Neuronal stem cell (in vitro differentiated cells): ENCODE measurements at regions not wholly inside any gene's neighbourhood (a gene's known extent, or its start where the extent isn't known, plus 50 kb on each side); places are given as distances from the start of the nearest gene placed in this dataset.
A peak's percentile ranks its signal among the peaks of the same experiment; 100 is the strongest.

Experiments
- DNase-seq: peaks from one replicate; pipeline ENCODE4 v3.0.0-alpha.2; 2013; ENCODE audit warnings: low spot score
- H2AFZ ChIP-seq: one replicate; pipeline ENCODE4 v1.6.1; 2013; ENCODE audit warnings: mild to moderate bottlenecking, low read length, inconsistent platforms
- H2AK5ac ChIP-seq: 2 replicates; pipeline ENCODE4 v1.6.1; 2013; ENCODE audit warnings: low read depth, mild to moderate bottlenecking, inconsistent platforms, low read length, moderate library complexity, mixed read lengths
- H2BK120ac ChIP-seq: 2 replicates; pipeline ENCODE4 v1.6.1; 2013; ENCODE audit warnings: low read depth, mild to moderate bottlenecking, inconsistent platforms, low read length, moderate library complexity, mixed read lengths
- H2BK12ac ChIP-seq: one replicate; pipeline ENCODE4 v1.6.1; 2013; ENCODE audit warnings: low read length, inconsistent platforms
- H2BK15ac ChIP-seq: 2 replicates; pipeline ENCODE4 v1.6.1; 2013; ENCODE audit warnings: mild to moderate bottlenecking, low read length, inconsistent platforms, mixed read lengths
- H2BK5ac ChIP-seq: one replicate; pipeline ENCODE4 v1.6.1; 2013; ENCODE audit warnings: inconsistent platforms, mild to moderate bottlenecking, low read length, moderate library complexity
- H3K14ac ChIP-seq: one replicate; pipeline ENCODE4 v1.6.1; 2013; ENCODE audit warnings: low read length, inconsistent platforms
- H3K18ac ChIP-seq: 2 replicates; pipeline ENCODE4 v1.6.1; 2013; ENCODE audit warnings: low read length, inconsistent platforms
- H3K23ac ChIP-seq: 2 replicates; pipeline ENCODE4 v1.6.1; 2013; ENCODE audit warnings: low read depth, mild to moderate bottlenecking, mixed read lengths, low read length, inconsistent platforms; ENCODE audit not compliant: poor library complexity
- H3K27ac ChIP-seq: replicated peaks from 3 replicates; pipeline ENCODE4 v1.5.1; 2013; ENCODE audit warnings: low read length, inconsistent platforms
- H3K27me3 ChIP-seq, 3 experiments: 2 replicates each; pipeline ENCODE4 v1.6.1; 2013; ENCODE audit warnings: low read length in 3 of 3, mild to moderate bottlenecking in 2 of 3, inconsistent platforms in 1 of 3, low read depth in 1 of 3, mixed read lengths in 1 of 3, moderate library complexity in 1 of 3; ENCODE audit not compliant: control insufficient read depth in 3 of 3, insufficient read depth in 3 of 3
- H3K36me3 ChIP-seq, 2 donors: replicated peaks in 1 of 2; 2 replicates each; pipeline ENCODE4 v1.6.1; 2013; ENCODE audit warnings: low read length in 2 of 2; ENCODE audit not compliant: control insufficient read depth in 2 of 2, insufficient read depth in 2 of 2
- H3K4ac ChIP-seq: 2 replicates; pipeline ENCODE4 v1.6.1; 2013; ENCODE audit warnings: inconsistent platforms, mild to moderate bottlenecking, low read length, moderate library complexity
- H3K4me1 ChIP-seq, 2 donors: 1 replicate in 1 of 2; 2 replicates in 1 of 2; pipeline ENCODE4 v1.6.1; 2013; ENCODE audit warnings: low read length in 2 of 2, low read depth in 1 of 2; ENCODE audit not compliant: control insufficient read depth in 2 of 2, insufficient read depth in 1 of 2
- H3K4me2 ChIP-seq: one replicate; pipeline ENCODE4 v1.6.1; 2013; ENCODE audit warnings: mild to moderate bottlenecking, low read length, inconsistent platforms; ENCODE audit not compliant: insufficient read depth, poor library complexity, severe bottlenecking
- H3K4me3 ChIP-seq, 2 donors: 2 replicates each; pipeline ENCODE4 v1.5.1; 2013; ENCODE audit warnings: low read length in 2 of 2, mild to moderate bottlenecking in 2 of 2, inconsistent platforms in 1 of 2, moderate library complexity in 1 of 2
- H3K79me1 ChIP-seq: one replicate; pipeline ENCODE4 v1.6.1; 2013; ENCODE audit warnings: low read depth, mild to moderate bottlenecking, inconsistent platforms, low read length, moderate library complexity
- H3K9ac ChIP-seq: one replicate; pipeline ENCODE4 v1.6.1; 2013; ENCODE audit warnings: mild to moderate bottlenecking, low read depth, low read length, inconsistent platforms; ENCODE audit not compliant: poor library complexity
- H3K9me3 ChIP-seq, 2 donors: replicated peaks in 1 of 2; 2 replicates each; pipeline versions ENCODE3 to v1.6.1; 2013; ENCODE audit warnings: low read length in 2 of 2, mild to moderate bottlenecking in 2 of 2, inconsistent platforms in 1 of 2, low read depth in 1 of 2, mixed read lengths in 1 of 2, moderate library complexity in 1 of 2; ENCODE audit not compliant: control insufficient read depth in 2 of 2, insufficient read depth in 1 of 2
- H4K8ac ChIP-seq: one replicate; pipeline ENCODE4 v1.6.1; 2013; ENCODE audit warnings: low read depth, mild to moderate bottlenecking, inconsistent platforms, low read length, moderate library complexity
- H4K91ac ChIP-seq: one replicate; pipeline ENCODE4 v1.6.1; 2013; ENCODE audit warnings: low read length, low read depth, mild to moderate bottlenecking, inconsistent platforms; ENCODE audit not compliant: poor library complexity
- WGBS, 2 donors: extraction: QIAGEN DNeasy Blood & Tissue Kit; methylation state at CpG; one replicate each; pipeline ENCODE4 v1.1.7; 2013; ENCODE audit warnings: missing lambda C conversion rate in 2 of 2, mixed read lengths in 1 of 2; ENCODE audit not compliant: insufficient read length in 2 of 2, insufficient replicate concordance in 1 of 2; ENCODE audit errors: extremely low coverage in 2 of 2; 5-methylcytosine and 5-hydroxymethylcytosine counted together

- no peak overlapping the region for H3K9ac ChIP-seq
Measured at GRCh38 chr1:47672622-47673021, 234.8 kb downstream of the FOXD2 start.

GRCh38 chr1:47674189-47674588 lies 236.3 kb downstream of the FOXD2 start:
- no peak overlapping the region for H3K14ac ChIP-seq
- H3K4me3 ChIP-seq, result no peak overlapping the region
- H2AFZ ChIP-seq, result no peak overlapping the region
- H3K4me1 ChIP-seq, result peaks cover 0 to 10% of the 10 kb centered on the region in 2 donors
- H3K36me3 ChIP-seq, result no peaks in the 10 kb centered on the region
- H3K23ac ChIP-seq, result no peak overlapping the region
- no peak overlapping the region for H3K4me2 ChIP-seq
- no peaks in the 10 kb centered on the region for H3K27me3 ChIP-seq
- DNase-seq, result no peak
- no peak overlapping the region for H3K18ac ChIP-seq
- H4K91ac ChIP-seq, result no peak overlapping the region
- peaks cover 3 to 6% of the 10 kb centered on the region in 2 donors for H3K9me3 ChIP-seq
- H2AK5ac ChIP-seq, result no peak overlapping the region
- no peak overlapping the region for H2BK5ac ChIP-seq
- H3K9ac ChIP-seq, result no peak overlapping the region
- H2BK120ac ChIP-seq, result no peak overlapping the region
- no peak overlapping the region for H2BK12ac ChIP-seq
- H3K27ac ChIP-seq, result no peak overlapping the region
- no peak overlapping the region for H2BK15ac ChIP-seq
- no peaks in the 10 kb centered on the region for H3K79me1 ChIP-seq
- H4K8ac ChIP-seq, result no peak overlapping the region
- no peak overlapping the region for H3K4ac ChIP-seq

More at GRCh38 chr1:47672622-47673021, 234.8 kb downstream of the FOXD2 start:
- H2BK5ac ChIP-seq, result no peak overlapping the region
- H4K8ac ChIP-seq, result no peak overlapping the region
- H3K27me3 ChIP-seq, result no peaks in the 10 kb centered on the region
- no peak overlapping the region for H3K23ac ChIP-seq
- H3K18ac ChIP-seq, result no peak overlapping the region
- H3K4me1 ChIP-seq, result peaks cover 0 to 7% of the 10 kb centered on the region in 2 donors
- no peak overlapping the region for H3K4ac ChIP-seq
- H3K9me3 ChIP-seq, result peaks cover 3 to 6% of the 10 kb centered on the region in 2 donors
- H3K79me1 ChIP-seq, result no peaks in the 10 kb centered on the region
- no peak overlapping the region for H2BK12ac ChIP-seq
- H3K36me3 ChIP-seq, result no peaks in the 10 kb centered on the region
- no peak overlapping the region for H3K14ac ChIP-seq
- no peak overlapping the region for H3K4me3 ChIP-seq
- H2AK5ac ChIP-seq, result no peak overlapping the region
- DNase-seq, result no peak
- no peak overlapping the region for H2AFZ ChIP-seq
- no peak overlapping the region for H2BK120ac ChIP-seq
- no peak overlapping the region for H4K91ac ChIP-seq
- no peak overlapping the region for H3K27ac ChIP-seq
- no peak overlapping the region for H2BK15ac ChIP-seq
- H3K4me2 ChIP-seq, result no peak overlapping the region

- Histone ChIP-seq H3K4me2 (no peak overlapping the region), H4K91ac (no peak overlapping the region), H2BK15ac (peak overlapping the region; percentile 82), H3K4ac (no peak overlapping the region), H4K8ac (no peak overlapping the region), H2BK12ac (peak overlapping the region; percentile 7), H3K36me3 (no peaks in the 10 kb centered on the region), H3K18ac (no peak overlapping the region), H3K23ac (no peak overlapping the region), H3K4me1 (peaks cover 0 to 12% of the 10 kb centered on the region in 2 donors), H3K14ac (no peak overlapping the region), H3K9me3 (peaks cover 3 to 6% of the 10 kb centered on the region in 2 donors), H3K27me3 (no peaks in the 10 kb centered on the region), H3K79me1 (no peaks in the 10 kb centered on the region), H3K27ac (no peak overlapping the region), H2BK120ac (no peak overlapping the region), H2AFZ (no peak overlapping the region), H2AK5ac (peak overlapping the region; percentile 9), H2BK5ac (no peak overlapping the region), H3K4me3 (no peak overlapping the region), H3K9ac (no peak overlapping the region)
- no peak for DNase-seq
- no CpG with 5 or more reads among the region's 3 CpGs for WGBS, 2 donors
Measured at GRCh38 chr1:47675047-47675675, 237.3 kb downstream of the FOXD2 start.

- no peak overlapping the region for H3K4me3 ChIP-seq
- peak overlapping the region; percentile 45 for H3K9ac ChIP-seq
- no peak overlapping the region for H2AFZ ChIP-seq
- no peak overlapping the region for H2BK5ac ChIP-seq
- H3K4me2 ChIP-seq, result no peak overlapping the region
- no peak overlapping the region for H3K4ac ChIP-seq
- H2BK12ac ChIP-seq, result no peak overlapping the region
- no peak overlapping the region for H3K27ac ChIP-seq
- H3K4me1 ChIP-seq, result peaks cover 0 to 12% of the 10 kb centered on the region in 2 donors
- no peak for DNase-seq
- H3K27me3 ChIP-seq, result no peaks in the 10 kb centered on the region
- H2BK15ac ChIP-seq, result peak overlapping the region; percentile 82
- no peak overlapping the region for H3K18ac ChIP-seq
- peak overlapping the region; percentile 9 for H2AK5ac ChIP-seq
- H4K8ac ChIP-seq, result peak overlapping the region; percentile 66
- H3K79me1 ChIP-seq, result no peaks in the 10 kb centered on the region
- H4K91ac ChIP-seq, result no peak overlapping the region
- H3K23ac ChIP-seq, result no peak overlapping the region
- WGBS, 2 donors, result no CpG with 5 or more reads among the region's 11 CpGs
- H3K36me3 ChIP-seq, result no peaks in the 10 kb centered on the region
- peaks cover 3 to 6% of the 10 kb centered on the region in 2 donors for H3K9me3 ChIP-seq
- H2BK120ac ChIP-seq, result no peak overlapping the region
- H3K14ac ChIP-seq, result no peak overlapping the region
Measured at GRCh38 chr1:47675721-47676120, 237.9 kb downstream of the FOXD2 start.
